HG03095 (cell line): ENCODE measurements at regions not wholly inside any gene's neighbourhood (a gene's known extent, or its start where the extent isn't known, plus 50 kb on each side); places are given as distances from the start of the nearest gene placed in this dataset.
A peak's percentile ranks its signal among the peaks of the same experiment; 100 is the strongest.

Source experiments
- ATAC-seq: cut with Tn5 transposase; IDR thresholded peaks from one replicate; pipeline ENCODE4 v1.9.1; 2021; ENCODE audit warnings: moderate library complexity; ENCODE audit not compliant: unreplicated experiment

GRCh38 chr3:152706991-152707713 lies 127.8 kb upstream of the P2RY1 start:
- peak; percentile 50 for ATAC-seq

- ATAC-seq: no peak
Measured at GRCh38 chr3:152709659-152710058, 125.3 kb upstream of the P2RY1 start.

GRCh38 chr3:152710549-152710948 lies 124.4 kb upstream of the P2RY1 start:
- no peak for ATAC-seq

- ATAC-seq: no peak
Measured at GRCh38 chr3:152713989-152714388, 120.9 kb upstream of the P2RY1 start.

GRCh38 chr3:152714507-152714906 lies 120.4 kb upstream of the P2RY1 start:
- ATAC-seq: no peak

GRCh38 chr3:152717252-152717651 lies 117.7 kb upstream of the P2RY1 start:
- ATAC-seq: no peak

- no peak for ATAC-seq
Measured at GRCh38 chr3:152718810-152719209, 116.1 kb upstream of the P2RY1 start.

GRCh38 chr3:152719264-152719663 lies 115.7 kb upstream of the P2RY1 start:
- no peak for ATAC-seq

- ATAC-seq: no peak
Measured at GRCh38 chr3:152720951-152721718, 113.8 kb upstream of the P2RY1 start.

- ATAC-seq: no peak
Measured at GRCh38 chr3:152724270-152724669, 110.7 kb upstream of the P2RY1 start.

- no peak for ATAC-seq
Measured at GRCh38 chr3:152728231-152728980, 106.5 kb upstream of the P2RY1 start.

- no peak for ATAC-seq
Measured at GRCh38 chr3:152729906-152730305, 105.0 kb upstream of the P2RY1 start.

GRCh38 chr3:152731511-152731910 lies 103.4 kb upstream of the P2RY1 start:
- ATAC-seq: no peak

- no peak for ATAC-seq
Measured at GRCh38 chr3:152733584-152734119, 101.3 kb upstream of the P2RY1 start.

- peak; percentile 99 for ATAC-seq
Measured at GRCh38 chr3:152737021-152737908, 97.7 kb upstream of the P2RY1 start.

GRCh38 chr3:152738656-152739055 lies 96.3 kb upstream of the P2RY1 start:
- ATAC-seq: no peak

GRCh38 chr3:152742368-152743347 lies 92.3 kb upstream of the P2RY1 start:
- no peak for ATAC-seq

GRCh38 chr3:152745646-152746045 lies 89.3 kb upstream of the P2RY1 start:
- no peak for ATAC-seq

GRCh38 chr3:152754303-152754702 lies 80.6 kb upstream of the P2RY1 start:
- no peak for ATAC-seq
